ENCODE measurements at regions not wholly inside any gene's neighbourhood (a gene's known extent, or its start where the extent isn't known, plus 50 kb on each side); places are given as distances from the start of the nearest gene placed in this dataset.

GRCh38 chr21:41689289-41689583 is 77.6 kb downstream of the RIPK4 start:
- FAIRE-seq (no peak), DNase-seq (ENCODE audit: low read depth in 1 of 2, low spot score in 2 of 2) (no peak)
- no peaks in the 10 kb centered on the region for H3K9me3 ChIP-seq (ENCODE audit: insufficient read depth in 2 of 2, low read depth in 1 of 2, low read length in 1 of 2)
- peaks cover 8% of the 10 kb centered on the region; the same call in 1 of the 2 replicates for H3K23me2 ChIP-seq (ENCODE audit: low read depth, low read length)
- H3K79me2 ChIP-seq (ENCODE audit: control insufficient read depth in 1 of 2, insufficient read depth in 2 of 2, low read length in 2 of 2) = no peaks in the 10 kb centered on the region
- no peak overlapping the region for H2BK15ac ChIP-seq (ENCODE audit: low read length)
- H2AFZ ChIP-seq (ENCODE audit: low read length) = no peak overlapping the region
- H3K4me2 ChIP-seq (ENCODE audit: insufficient read depth in 1 of 2, low read depth in 2 of 2, low read length in 2 of 2) = no peak overlapping the region
- no peak overlapping the region for H4K91ac ChIP-seq (replicated peaks; ENCODE audit: insufficient read length, low read length)
- no peak overlapping the region for H3K23ac ChIP-seq (ENCODE audit: insufficient read length)
- H3K4ac ChIP-seq (replicated peaks; ENCODE audit: insufficient read length, low read depth, low read length) = no peak overlapping the region
- H3K56ac ChIP-seq (replicated peaks; ENCODE audit: insufficient read length, low read depth, low read length) = no peak overlapping the region
- peaks cover 0 to 4% (median 0%) of the 10 kb centered on the region in 4 experiments; a peak in 1 of 7 replicates for H3K27me3 ChIP-seq (replicated peaks in 1 of 4; ENCODE audit: control insufficient read depth in 3 of 4, extremely low read depth in 1 of 4, insufficient read depth in 3 of 4, low read length in 3 of 4)
- ChIA-PET POLR2A (ENCODE audit: partially characterized antibody) (no interaction called here), CTCF (ENCODE audit: partially characterized antibody) (interaction anchor here (1.4 kb wide), 1 partner anchor 87 kb away, joined by 5 read pairs; no protein-coding TSS in a partner anchor)
- no peak overlapping the region for H4K5ac ChIP-seq (ENCODE audit: insufficient read length, low read depth, low read length)
- H2AK5ac ChIP-seq (ENCODE audit: low read depth, low read length) = no peak overlapping the region
- H4K8ac ChIP-seq (ENCODE audit: extremely low read depth, insufficient read depth, low read length) = no peak overlapping the region
- H2BK120ac ChIP-seq (replicated peaks; ENCODE audit: low read depth, low read length) = no peak overlapping the region
- peaks cover 0 to 3% of the 10 kb centered on the region in 2 experiments for H4K20me1 ChIP-seq (replicated peaks in 1 of 2; ENCODE audit: control insufficient read depth in 1 of 2, insufficient read depth in 2 of 2, low read length in 2 of 2)
- no peak overlapping the region for H3K4me3 ChIP-seq (ENCODE audit: extremely low read depth in 1 of 4, insufficient read depth in 2 of 4, low read depth in 3 of 4, low read length in 4 of 4)
- no peak overlapping the region for H3K9ac ChIP-seq (replicated peaks in 1 of 4; ENCODE audit: extremely low read depth in 1 of 4, low read depth in 3 of 4, low read length in 3 of 4)
- no peak overlapping the region for H2BK5ac ChIP-seq (ENCODE audit: low read depth, low read length)
- H2BK12ac ChIP-seq (ENCODE audit: low read depth, low read length) = no peak overlapping the region
- H3K18ac ChIP-seq (ENCODE audit: extremely low read depth, low read length) = no peak overlapping the region
- no peaks in the 10 kb centered on the region for H3K36me3 ChIP-seq (ENCODE audit: control insufficient read depth in 2 of 4, insufficient read depth in 4 of 4, low read length in 3 of 4)
- H3K27ac ChIP-seq (ENCODE audit: low read depth, low read length) = no peak overlapping the region
- 0 out of 7 replicates have a peak, but pooled peaks cover 0 to 4% (median 0%) of the 10 kb centered on the region in 4 experiments for H3K4me1 ChIP-seq (replicated peaks in 1 of 4; ENCODE audit: control insufficient read depth in 3 of 4, insufficient read depth in 4 of 4, low read length in 3 of 4)
- H3K14ac ChIP-seq (ENCODE audit: insufficient read length) = no peak overlapping the region
- WGBS, 2 experiments (ENCODE audit: extremely low coverage in 1 of 2, insufficient coverage in 1 of 2, insufficient read length in 1 of 2, insufficient replicate concordance in 2 of 2, low coverage in 1 of 2, low lambda C conversion rate in 2 of 2, missing lambda C conversion rate in 1 of 2) = 93% methylated on average over 24 of the region's 24 CpGs; no CpG with 5 or more reads in 1 of the 2 experiments
- no peak overlapping the region for H2BK20ac ChIP-seq (ENCODE audit: low read length)
- no peaks in the 10 kb centered on the region for H3K79me1 ChIP-seq (ENCODE audit: low read depth, low read length)
- TF ChIP-seq POLR2A (IDR thresholded peaks at IDR 0.05; ENCODE audit: control extremely low read depth in 1 of 2, low read depth in 2 of 2, low read length in 2 of 2) (no peak), FOSL1 (IDR thresholded peaks at IDR 0.05; ENCODE audit: insufficient read depth, low read depth, low read length) (no peak), SP4 (IDR thresholded peaks at IDR 0.05; ENCODE audit: low read length) (no peak), YY1 (IDR thresholded peaks at IDR 0.05; ENCODE audit: low read depth, low read length) (no peak), ATF3 (IDR thresholded peaks at IDR 0.05; ENCODE audit: insufficient read depth, low read depth, low read length) (no peak), HDAC6 (IDR thresholded peaks at IDR 0.05; ENCODE audit: low read depth, low read length) (no peak), BACH1 (IDR thresholded peaks at IDR 0.05; ENCODE audit: low read length) (no peak), HDAC2 (IDR thresholded peaks at IDR 0.05; ENCODE audit: borderline replicate concordance in 1 of 2, low read depth in 2 of 2, low read length in 2 of 2) (no peak), SAP30 (IDR thresholded peaks at IDR 0.05; ENCODE audit: insufficient read depth, insufficient replicate concordance, low read length) (no peak), MAX (IDR thresholded peaks at IDR 0.05) (no peak), ASH2L (IDR thresholded peaks at IDR 0.05; ENCODE audit: low read length) (no peak), SRF (IDR thresholded peaks at IDR 0.05; ENCODE audit: low read depth, low read length) (no peak), CEBPB (IDR thresholded peaks at IDR 0.05; ENCODE audit: low read depth, low read length) (no peak), PHF8 (conservative IDR thresholded peaks at IDR 0.05; ENCODE audit: low read depth, low read length) (no peak)

Data from H1 (cell line).